ENCODE measurements at regions not wholly inside any gene's neighbourhood (a gene's known extent, or its start where the extent isn't known, plus 50 kb on each side); places are given as distances from the start of the nearest gene placed in this dataset.

- no peak for DNase-seq
Measured at GRCh38 chr6:102717252-102717651, 1323.7 kb downstream of the GRIK2 start.

GRCh38 chr6:102701019-102701418, 1307.5 kb downstream of the GRIK2 start:
- DNase-seq = no peak

- no peak for DNase-seq
Measured at GRCh38 chr6:102686461-102686860, 1293.0 kb downstream of the GRIK2 start.

- DNase-seq = no peak
Measured at GRCh38 chr6:102680413-102680812, 1286.9 kb downstream of the GRIK2 start.

GRCh38 chr6:102679865-102680264, 1286.4 kb downstream of the GRIK2 start:
- no peak for DNase-seq

- DNase-seq = no peak
Measured at GRCh38 chr6:102677225-102677624, 1283.7 kb downstream of the GRIK2 start.

GRCh38 chr6:102670735-102671134, 1277.2 kb downstream of the GRIK2 start:
- DNase-seq = no peak

GRCh38 chr6:102662851-102663250, 1269.3 kb downstream of the GRIK2 start:
- DNase-seq = no peak

GRCh38 chr6:102660303-102660702, 1266.8 kb downstream of the GRIK2 start:
- no peak for DNase-seq

- no peak for DNase-seq
Measured at GRCh38 chr6:102655823-102656222, 1262.3 kb downstream of the GRIK2 start.

- no peak for DNase-seq
Measured at GRCh38 chr6:102641426-102641825, 1247.9 kb downstream of the GRIK2 start.

GRCh38 chr6:102631921-102632320, 1238.4 kb downstream of the GRIK2 start:
- DNase-seq = no peak

- no peak for DNase-seq
Measured at GRCh38 chr6:102623201-102623600, 1229.7 kb downstream of the GRIK2 start.

- DNase-seq = peak in 1 of 4 experiments; percentile 13
Measured at GRCh38 chr6:102619585-102619984, 1226.1 kb downstream of the GRIK2 start.

GRCh38 chr6:102582569-102582968, 1189.1 kb downstream of the GRIK2 start:
- DNase-seq = no peak

- DNase-seq = no peak
Measured at GRCh38 chr6:102581378-102582124, 1188.0 kb downstream of the GRIK2 start.

GRCh38 chr6:102571236-102571908, 1177.9 kb downstream of the GRIK2 start:
- no peak for DNase-seq

- no peak for DNase-seq
Measured at GRCh38 chr6:102562713-102563112, 1169.2 kb downstream of the GRIK2 start.

GRCh38 chr6:102553214-102553613, 1159.7 kb downstream of the GRIK2 start:
- DNase-seq = no peak

- no peak for DNase-seq
Measured at GRCh38 chr6:102549221-102549874, 1155.8 kb downstream of the GRIK2 start.

GRCh38 chr6:102525336-102525735, 1131.8 kb downstream of the GRIK2 start:
- DNase-seq = no peak

GRCh38 chr6:102520966-102521365, 1127.5 kb downstream of the GRIK2 start:
- DNase-seq = no peak

GRCh38 chr6:102517506-102517905, 1124.0 kb downstream of the GRIK2 start:
- no peak for DNase-seq

- no peak for DNase-seq
Measured at GRCh38 chr6:102501615-102502014, 1108.1 kb downstream of the GRIK2 start.
